GM13977 (cell line): ENCODE measurements at regions not wholly inside any gene's neighbourhood (a gene's known extent, or its start where the extent isn't known, plus 50 kb on each side); places are given as distances from the start of the nearest gene placed in this dataset.

Experiments used
- DNase-seq: peaks from one replicate; pipeline ENCODE4 v3.0.0; 2012; ENCODE audit warnings: low spot score
- in situ Hi-C: fragments of 300-500 bp; cut with MboI; formaldehyde crosslinking; loops from one replicate; pipeline ENCODE4 v1.12.0; 2022; ENCODE audit warnings: low sequenced_read_pairs, low pct_unique_long_range_greater_than_20kb, mixed read lengths, inconsistent platforms; ENCODE audit not compliant: unreplicated experiment
- TF ChIP-seq, protein P1 (sequence below): IDR thresholded peaks from 2 replicates; pipeline ENCODE4 v1.5.1; 2012; ENCODE audit warnings: mild to moderate bottlenecking, control low read depth; ENCODE audit not compliant: insufficient read depth; ENCODE audit errors: extremely low read depth, missing control alignments

DNA sequence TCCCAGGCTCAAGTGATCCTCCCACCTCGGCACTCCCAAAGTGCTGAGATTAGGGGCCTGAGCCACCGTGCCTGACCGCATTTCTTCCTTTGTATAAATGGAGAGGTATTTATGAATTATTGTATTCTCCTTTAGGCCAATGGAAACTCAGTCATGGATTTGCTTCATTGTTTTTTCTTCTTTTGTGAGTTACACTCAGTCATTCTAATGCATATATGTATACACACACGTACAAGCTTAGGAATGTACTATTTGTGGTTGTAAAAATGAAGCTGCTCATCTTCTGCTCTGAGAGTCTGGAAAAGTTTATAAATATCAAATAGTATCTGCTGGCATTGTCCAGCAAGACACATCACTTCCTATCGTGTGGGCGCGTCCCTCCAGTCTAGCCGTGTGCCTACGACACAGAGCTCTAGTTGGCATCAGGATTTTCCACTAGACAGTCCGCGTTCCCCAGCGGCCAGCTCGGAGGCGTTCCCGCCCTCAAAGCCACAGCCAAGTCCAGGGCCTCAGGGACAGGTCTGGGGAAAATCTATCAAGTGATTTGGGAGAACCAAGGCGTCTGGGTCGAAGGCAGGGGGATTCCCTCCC is 215.2 kb downstream of the NFATC2 start:
- in situ Hi-C loops = no loop called here
- no peak for DNase-seq
- TF ChIP-seq, protein P1, sequence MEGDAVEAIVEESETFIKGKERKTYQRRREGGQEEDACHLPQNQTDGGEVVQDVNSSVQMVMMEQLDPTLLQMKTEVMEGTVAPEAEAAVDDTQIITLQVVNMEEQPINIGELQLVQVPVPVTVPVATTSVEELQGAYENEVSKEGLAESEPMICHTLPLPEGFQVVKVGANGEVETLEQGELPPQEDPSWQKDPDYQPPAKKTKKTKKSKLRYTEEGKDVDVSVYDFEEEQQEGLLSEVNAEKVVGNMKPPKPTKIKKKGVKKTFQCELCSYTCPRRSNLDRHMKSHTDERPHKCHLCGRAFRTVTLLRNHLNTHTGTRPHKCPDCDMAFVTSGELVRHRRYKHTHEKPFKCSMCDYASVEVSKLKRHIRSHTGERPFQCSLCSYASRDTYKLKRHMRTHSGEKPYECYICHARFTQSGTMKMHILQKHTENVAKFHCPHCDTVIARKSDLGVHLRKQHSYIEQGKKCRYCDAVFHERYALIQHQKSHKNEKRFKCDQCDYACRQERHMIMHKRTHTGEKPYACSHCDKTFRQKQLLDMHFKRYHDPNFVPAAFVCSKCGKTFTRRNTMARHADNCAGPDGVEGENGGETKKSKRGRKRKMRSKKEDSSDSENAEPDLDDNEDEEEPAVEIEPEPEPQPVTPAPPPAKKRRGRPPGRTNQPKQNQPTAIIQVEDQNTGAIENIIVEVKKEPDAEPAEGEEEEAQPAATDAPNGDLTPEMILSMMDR = no peak

DNA sequence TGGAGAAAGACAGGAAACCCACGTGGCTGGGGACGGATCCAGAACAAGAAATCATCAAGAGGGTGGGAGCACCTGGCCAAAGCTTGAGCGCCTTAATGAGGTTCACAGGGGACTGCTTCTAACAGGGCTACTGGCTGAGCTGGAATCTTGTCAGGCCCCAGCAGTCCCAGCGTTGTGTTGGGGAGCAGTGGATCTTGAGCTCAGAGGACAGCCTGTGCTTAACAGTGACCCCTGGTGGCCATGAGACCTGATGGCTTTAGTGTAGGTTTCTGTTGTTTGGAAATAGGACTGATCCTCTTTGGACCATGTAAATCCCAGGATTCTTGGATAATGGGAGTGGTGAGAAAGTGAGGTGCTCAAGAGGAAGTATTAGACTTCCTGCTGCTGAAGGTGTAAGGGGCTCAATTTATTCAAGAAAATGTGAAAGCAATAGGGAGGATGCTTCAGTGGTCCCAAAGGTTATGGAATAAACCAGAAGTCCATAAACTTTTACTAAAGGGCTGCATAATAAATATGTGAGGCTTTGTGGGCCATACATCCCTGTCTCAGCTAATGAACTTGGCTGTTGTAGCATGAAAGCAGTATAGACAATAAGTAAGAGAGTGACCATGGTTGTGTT is 216.2 kb downstream of the NFATC2 start:
- DNase-seq = no peak
- TF ChIP-seq, protein P1 = no peak
- in situ Hi-C loops = no loop called here

GRCh38 chr20:51322164-51322707 is 220.3 kb downstream of the NFATC2 start:
- in situ Hi-C loops = loop anchor here (25.0 kb wide), 1 partner anchor 535 kb away; the partner anchor contains the start of gene BCAS4
- no peak for DNase-seq
- TF ChIP-seq, protein P1 = no peak

DNA sequence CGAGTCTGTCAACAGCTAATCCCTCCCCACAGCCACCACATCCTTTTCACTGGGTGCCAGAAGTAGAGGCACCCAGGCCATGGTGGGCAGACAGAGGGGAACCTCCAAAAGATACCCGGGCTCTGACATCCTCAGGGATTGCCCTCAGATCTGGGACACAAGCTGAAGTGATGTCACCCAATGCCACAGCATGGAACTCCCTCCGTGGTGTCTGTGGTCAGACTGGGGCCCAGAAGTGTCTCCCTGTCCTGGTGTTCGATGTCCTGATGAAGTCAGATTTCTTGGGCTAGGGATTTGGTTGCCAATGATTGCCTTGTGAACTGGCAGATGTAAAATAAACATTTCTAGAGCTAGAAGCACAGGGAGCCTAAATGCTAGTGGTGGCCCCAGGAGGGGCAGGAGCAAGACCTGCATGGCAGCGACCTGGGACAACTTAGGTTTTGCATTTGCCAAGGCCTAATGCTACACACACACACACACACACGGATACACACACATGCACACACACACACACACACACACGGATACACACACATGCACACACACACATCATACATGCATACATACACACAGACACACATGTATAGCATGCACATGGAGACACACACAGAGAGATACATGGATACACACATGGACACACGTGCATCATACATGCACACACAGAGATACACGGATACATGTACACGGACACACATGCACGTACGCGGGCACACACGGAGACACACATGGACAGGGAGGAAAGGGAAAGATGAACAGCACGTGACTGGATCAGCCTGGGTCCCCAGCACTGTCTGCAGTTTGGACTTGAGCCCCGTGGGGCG is 221.0 kb downstream of the NFATC2 start:
- no peak for DNase-seq
- TF ChIP-seq, protein P1 = no peak
- in situ Hi-C loops = loop anchor here (25.0 kb wide), 1 partner anchor 534 kb away; the partner anchor contains the start of gene BCAS4

DNA sequence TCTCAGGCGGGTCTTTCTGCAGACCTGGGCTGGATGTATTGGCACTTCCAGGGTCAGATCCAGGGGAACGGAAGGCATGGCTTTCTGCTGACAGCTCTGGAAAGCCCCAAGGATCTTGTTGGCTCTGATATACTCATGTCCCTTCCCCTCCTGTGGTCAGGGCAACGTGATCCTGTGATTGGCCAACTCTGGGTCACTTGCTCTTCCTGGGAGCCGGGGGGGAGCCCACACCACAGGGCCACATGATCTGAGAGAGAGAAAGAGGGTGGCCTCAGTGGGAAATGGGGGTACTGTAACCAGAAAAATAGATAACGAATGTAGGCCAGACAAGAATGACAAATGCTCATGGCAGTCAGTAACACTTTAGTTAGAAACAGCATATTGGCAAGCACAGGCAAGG is 223.0 kb downstream of the NFATC2 start:
- TF ChIP-seq, protein P1 = no peak
- in situ Hi-C loops = loop anchor here (25.0 kb wide), 1 partner anchor 532 kb away; the partner anchor contains the start of gene BCAS4
- DNase-seq = no peak
